HG03196 (cell line): ENCODE measurements at regions not wholly inside any gene's neighbourhood (a gene's known extent, or its start where the extent isn't known, plus 50 kb on each side); places are given as distances from the start of the nearest gene placed in this dataset.

Experiments used
- ATAC-seq: cut with Tn5 transposase; IDR thresholded peaks from one replicate; pipeline ENCODE4 v1.9.1; 2021; ENCODE audit not compliant: unreplicated experiment

DNA sequence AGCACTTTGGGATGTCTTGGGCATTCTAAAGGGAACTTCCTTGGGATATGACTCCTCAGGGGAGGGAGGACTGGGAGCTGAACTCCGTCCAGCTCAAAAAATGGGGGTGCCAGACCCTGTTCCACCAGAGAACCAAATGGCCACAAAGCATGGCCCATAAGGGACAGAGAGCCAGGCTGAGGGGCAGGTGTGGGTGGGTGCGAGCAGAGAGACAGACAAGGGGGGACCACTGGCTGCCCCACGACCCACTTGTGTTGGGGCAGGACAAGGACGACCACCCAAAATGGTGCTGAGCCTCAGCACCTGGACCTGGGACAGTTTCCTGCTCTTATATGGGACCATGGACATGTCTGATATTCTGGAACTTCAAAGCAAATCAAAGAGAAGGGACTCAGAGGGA, 148.2 kb upstream of the MLN start:
- ATAC-seq: no peak

DNA sequence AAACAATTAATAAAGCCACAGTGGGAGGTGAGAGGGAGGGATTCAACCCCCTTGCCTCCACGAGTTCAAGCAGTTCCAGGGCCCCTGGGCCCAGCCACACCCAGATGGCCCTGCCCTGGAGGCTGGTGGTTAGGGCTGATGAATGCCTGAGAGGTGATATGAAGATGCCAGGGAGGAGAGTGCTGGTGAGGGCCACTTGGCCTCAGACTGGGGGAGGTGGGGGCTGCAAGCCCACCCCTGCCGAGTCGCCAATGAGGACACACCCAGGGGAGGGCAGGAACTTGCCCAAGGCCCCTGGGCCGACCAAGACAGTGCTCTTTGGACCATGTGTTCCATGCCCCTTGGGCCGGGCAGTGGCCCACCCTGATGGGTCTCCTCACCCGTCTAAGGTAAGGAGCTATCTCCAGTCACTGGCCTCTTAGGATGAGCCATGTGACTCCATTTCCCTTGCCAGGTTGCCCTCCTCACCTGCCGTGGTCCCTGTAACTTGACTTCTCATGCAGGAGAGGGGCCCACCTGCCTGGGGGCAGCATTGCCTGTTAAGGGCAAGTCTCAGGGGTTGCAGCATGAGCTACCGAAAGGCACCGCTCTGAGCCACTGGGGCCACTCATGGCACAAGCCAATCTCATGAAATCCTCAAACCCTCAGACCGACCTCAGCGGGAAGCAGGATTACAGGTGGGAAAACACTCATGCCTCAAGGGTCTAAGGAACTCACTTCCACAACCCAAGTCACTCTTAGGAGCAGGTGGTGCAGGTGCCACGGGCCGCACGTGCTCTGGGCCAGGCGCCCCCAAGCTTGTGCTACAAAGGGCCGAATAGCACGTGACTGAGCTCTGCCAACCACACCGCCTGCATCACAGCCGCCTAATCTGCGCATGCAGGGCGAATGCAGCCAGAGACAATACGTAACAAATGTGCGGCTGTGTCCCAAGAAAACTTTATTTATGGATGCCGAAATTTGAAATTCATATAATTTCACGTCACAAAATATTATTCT, 147.4 kb upstream of the MLN start:
- no peak for ATAC-seq

DNA sequence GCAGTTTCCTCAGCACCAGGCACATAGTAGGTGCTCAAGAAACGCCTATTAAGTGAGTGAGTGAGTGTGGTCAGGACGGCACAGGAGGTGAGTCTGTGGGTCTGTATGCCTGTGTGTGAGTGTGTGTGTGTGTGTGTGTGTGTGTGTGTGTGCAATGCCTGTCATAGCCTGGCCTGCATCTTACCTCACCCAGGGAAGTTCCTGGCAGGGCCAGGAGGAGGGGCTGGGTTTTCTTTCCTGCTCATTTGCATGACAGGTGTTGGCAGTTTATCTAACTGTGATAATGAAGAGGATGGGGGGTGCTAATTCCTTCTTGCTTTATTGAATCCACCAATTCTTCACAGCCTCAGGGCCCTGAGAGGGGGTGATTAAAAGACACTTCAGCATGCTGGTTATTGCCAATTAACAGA, 146.7 kb upstream of the MLN start:
- no peak for ATAC-seq

DNA sequence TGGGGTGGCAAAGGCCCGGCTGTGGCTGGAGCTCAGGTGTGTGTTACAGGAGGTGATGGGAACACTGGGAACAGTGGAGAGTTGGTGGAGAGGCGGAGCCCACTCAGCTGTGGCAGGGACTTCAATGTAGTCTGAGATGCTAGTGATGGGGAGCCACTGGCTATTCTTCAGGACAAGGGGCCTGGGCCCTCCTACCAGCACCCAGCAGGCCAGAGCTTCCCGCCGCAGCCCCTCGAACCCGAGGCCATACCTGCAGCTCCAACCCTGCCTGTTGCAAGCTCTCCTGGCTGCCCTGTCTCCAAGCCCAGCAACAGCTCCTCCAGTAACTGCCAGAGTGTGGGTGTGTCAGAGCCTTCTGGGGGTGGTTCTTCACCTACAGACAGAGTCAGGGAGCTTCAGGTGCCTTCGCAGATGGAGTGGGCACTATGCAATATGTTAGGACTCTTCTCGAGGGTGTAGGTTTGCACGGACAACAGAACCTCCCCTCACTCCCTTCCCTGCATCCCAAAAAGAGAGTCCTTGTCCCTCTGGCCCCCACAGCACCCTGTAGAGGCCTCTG, 146.2 kb upstream of the MLN start:
- ATAC-seq: no peak

- no peak for ATAC-seq
Measured at GRCh38 chr6:33949111-33949510, 145.3 kb upstream of the MLN start.

- ATAC-seq: no peak
Measured at GRCh38 chr6:33947916-33948594, 144.3 kb upstream of the MLN start.

- ATAC-seq: no peak
Measured at GRCh38 chr6:33947047-33947446, 143.2 kb upstream of the MLN start.

- ATAC-seq: no peak
Measured at GRCh38 chr6:33945931-33946330, 142.1 kb upstream of the MLN start.

- ATAC-seq: no peak
Measured at GRCh38 chr6:33944686-33945411, 141.0 kb upstream of the MLN start.

DNA sequence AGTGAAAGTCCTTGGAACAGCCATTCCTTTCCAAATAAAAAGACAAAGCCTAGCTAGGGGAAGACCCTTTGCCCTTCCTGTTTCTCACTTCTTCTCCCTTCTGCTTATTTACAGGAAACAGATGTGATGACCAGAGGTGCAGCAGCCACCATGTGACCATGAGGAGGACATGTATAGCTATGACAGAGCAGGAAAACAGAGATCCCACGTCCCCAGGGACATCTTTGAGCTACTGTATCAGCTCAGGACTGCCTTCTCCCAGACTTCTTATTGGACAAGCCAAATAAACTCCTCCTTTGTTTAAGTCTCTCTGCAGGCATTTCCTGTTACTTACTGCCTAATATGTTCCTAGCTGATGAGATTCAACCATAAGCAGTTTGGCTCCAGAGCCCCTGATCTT, 133.1 kb upstream of the MLN start:
- ATAC-seq: no peak

DNA sequence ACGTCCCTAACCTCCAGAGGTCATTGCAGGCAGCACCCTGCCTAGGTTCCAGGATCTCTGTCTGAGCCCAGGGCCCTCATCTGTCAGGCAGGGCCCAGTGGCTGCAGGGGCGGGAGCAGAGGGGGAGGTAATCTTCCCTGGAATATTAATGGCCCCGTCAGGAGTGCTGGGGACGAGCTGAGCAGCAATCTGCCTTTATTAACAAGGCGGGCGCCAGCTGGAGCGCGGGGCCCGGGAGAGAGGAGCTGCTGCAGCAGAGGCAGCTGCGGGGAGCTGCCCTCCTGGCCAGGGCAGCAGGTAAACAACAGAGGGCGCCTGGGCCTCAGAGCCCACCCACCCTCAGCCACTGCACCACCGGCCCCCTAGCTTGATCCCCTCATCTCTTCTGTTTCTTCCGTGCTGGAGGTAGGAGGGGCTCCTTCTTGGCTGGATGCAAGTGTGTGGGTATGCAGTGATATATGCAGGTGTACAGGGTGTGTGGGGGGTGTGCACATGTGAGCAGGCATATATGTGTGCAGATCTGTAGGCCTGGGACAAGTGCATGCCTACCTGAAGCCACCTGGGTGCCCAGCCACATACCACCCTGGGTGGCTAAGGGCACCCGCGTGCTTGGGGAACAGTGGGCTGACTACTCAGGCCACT, 131.8 kb upstream of the MLN start:
- ATAC-seq: no peak

- ATAC-seq: no peak
Measured at GRCh38 chr6:33934731-33935270, 131.0 kb upstream of the MLN start.

GRCh38 chr6:33933101-33933500, 129.3 kb upstream of the MLN start:
- no peak for ATAC-seq

GRCh38 chr6:33931799-33932198, 128.0 kb upstream of the MLN start:
- ATAC-seq: no peak

DNA sequence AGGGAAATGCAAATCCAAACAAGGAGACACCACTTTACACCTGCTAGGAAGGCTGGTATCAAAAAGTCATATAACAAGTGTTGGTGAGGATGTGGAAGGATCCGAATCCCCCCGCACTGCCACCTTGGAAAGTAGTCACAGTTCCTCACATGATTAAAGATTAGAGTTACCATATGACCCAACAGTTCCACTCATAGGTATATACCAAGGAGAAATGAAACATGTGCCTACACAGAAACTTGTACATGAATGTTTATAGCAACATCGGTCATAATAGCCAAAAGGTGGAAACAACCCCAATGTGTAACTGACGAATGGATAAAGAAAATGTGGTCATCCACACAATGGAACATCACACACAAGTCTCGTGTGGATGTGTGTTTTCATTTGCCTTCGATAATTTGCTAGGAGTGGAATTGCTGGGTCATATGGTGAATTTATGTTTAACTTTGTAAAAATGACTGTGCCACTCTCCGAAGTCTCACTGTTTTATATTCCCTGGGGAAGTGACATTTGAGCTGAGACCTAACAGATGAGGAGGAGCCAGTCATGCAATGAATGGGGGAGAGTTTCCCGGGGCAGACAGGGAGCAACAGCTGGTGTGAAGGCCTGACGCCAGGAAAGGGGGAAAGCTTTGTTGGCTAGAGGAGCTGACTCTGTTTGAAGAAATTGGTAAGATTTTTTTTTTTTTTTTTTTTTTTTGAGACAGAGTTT, 125.9 kb upstream of the MLN start:
- no peak for ATAC-seq

GRCh38 chr6:33927616-33928015, 123.8 kb upstream of the MLN start:
- no peak for ATAC-seq

- ATAC-seq: no peak
Measured at GRCh38 chr6:33927112-33927511, 123.3 kb upstream of the MLN start.

GRCh38 chr6:33926451-33926850, 122.6 kb upstream of the MLN start:
- no peak for ATAC-seq

DNA sequence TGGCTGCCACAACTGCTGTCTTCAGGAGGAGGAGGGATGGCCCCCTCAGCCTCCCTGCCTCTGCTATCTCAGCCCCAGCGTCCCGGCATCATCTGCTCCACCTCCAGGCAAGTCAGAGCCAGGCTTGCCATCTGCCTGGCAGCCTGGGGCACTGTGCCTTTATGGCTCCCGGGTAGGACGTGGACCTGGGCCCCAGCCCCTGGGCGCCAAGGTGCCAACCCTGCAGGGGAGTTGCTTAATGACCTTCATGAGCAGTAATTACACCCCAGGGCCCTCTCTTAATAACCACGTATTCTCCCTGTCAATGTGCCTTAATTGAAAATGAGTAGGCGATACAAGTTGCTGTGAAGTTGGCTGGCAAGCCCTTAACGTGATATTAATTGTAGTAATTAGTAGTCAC, 122.1 kb upstream of the MLN start:
- no peak for ATAC-seq

DNA sequence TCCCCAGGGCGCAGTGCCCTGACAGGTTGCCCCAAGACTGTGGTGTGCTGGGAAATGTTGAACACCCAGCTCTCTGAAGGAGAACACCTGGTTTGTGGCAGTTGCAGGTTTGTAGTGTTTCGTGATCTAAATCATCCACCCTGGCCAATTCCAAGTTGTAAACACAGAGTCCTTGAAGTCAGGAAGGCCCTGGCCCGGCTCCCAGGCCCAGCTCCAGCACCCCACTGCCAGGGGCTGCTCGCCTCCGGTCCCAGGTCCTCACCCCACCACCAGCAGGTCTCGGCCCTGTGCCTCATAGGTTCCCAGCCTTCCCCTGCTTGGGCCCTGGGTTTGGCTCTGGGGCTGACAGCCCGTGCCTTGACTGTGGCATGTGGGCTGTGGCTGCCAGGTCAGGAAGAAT, 121.4 kb upstream of the MLN start:
- no peak for ATAC-seq
